ENCODE measurements at regions not wholly inside any gene's neighbourhood (a gene's known extent, or its start where the extent isn't known, plus 50 kb on each side); places are given as distances from the start of the nearest gene placed in this dataset.
A peak's percentile ranks its signal among the peaks of the same experiment; 100 is the strongest.

DNA sequence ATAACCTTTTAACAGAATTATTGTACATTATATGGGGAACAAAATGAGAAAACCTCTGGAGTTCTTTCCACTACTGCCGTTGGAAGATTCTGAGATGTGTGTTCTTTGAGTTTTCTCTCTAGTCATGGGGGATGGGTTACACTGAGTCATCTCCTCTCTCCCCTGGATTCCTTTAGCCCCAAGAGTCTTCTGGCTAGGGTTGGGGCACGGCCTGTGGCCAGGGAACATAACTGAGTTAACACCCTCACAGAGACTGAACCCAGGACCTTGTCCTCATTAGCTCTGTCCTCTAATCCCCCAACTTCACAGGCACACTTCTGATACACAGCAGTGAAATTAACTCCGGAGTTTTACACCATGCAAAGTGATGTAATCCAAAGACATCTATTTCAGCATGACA is 142.3 kb upstream of the F9 start (continued):
- TF ChIP-seq ZNF584 (CRISPR knock-in tag; IDR thresholded peaks at IDR 0.05; ENCODE audit: low read depth): 0 out of 2 replicates have a peak, but pooled peaks have one; percentile 28
- no peak for TF ChIP-seq ZNF766 (CRISPR knock-in tag; conservative IDR thresholded peaks at IDR 0.05)
- TF ChIP-seq SRSF1 (IDR thresholded peaks at IDR 0.05; ENCODE audit: low read depth, low read length): no peak
- TF ChIP-seq TBP (optimal IDR thresholded peaks at IDR 0.05; ENCODE audit: low read depth, low read length): no peak
- TF ChIP-seq JUND (IDR thresholded peaks at IDR 0.05; ENCODE audit: borderline replicate concordance, low read depth, low read length): peak; percentile 54; the same call in 1 of the 2 replicates
- no peak for TF ChIP-seq JUND (tag; IDR thresholded peaks at IDR 0.05; ENCODE audit: borderline replicate concordance, low read depth, low read length)
- no peak for TF ChIP-seq POLR2AphosphoS2 (IDR thresholded peaks at IDR 0.05; ENCODE audit: low read length)
- TF ChIP-seq NFE2 (IDR thresholded peaks at IDR 0.05; ENCODE audit: low read depth): 0 out of 2 replicates have a peak, but pooled peaks have one; percentile 17
- TF ChIP-seq KDM1A (IDR thresholded peaks at IDR 0.05): no peak
- TF ChIP-seq C11orf30 (IDR thresholded peaks at IDR 0.05; ENCODE audit: low read depth): no peak
- TF ChIP-seq ARNT (IDR thresholded peaks at IDR 0.05): no peak
- TF ChIP-seq PTBP1 (IDR thresholded peaks at IDR 0.05; ENCODE audit: low read depth, low read length): no peak
- no peak for TF ChIP-seq ETS2 (tag; IDR thresholded peaks at IDR 0.05; ENCODE audit: borderline replicate concordance, poor library complexity, severe bottlenecking)
- no peak for TF ChIP-seq PHB2 (IDR thresholded peaks at IDR 0.05; ENCODE audit: low read depth)
- no peak for TF ChIP-seq NFIC (IDR thresholded peaks at IDR 0.05)
- no peak for TF ChIP-seq WHSC1 (IDR thresholded peaks at IDR 0.05; ENCODE audit: low read length)
- TF ChIP-seq MTA2 (IDR thresholded peaks at IDR 0.05; ENCODE audit: low read depth): no peak
- TF ChIP-seq, protein P1, sequence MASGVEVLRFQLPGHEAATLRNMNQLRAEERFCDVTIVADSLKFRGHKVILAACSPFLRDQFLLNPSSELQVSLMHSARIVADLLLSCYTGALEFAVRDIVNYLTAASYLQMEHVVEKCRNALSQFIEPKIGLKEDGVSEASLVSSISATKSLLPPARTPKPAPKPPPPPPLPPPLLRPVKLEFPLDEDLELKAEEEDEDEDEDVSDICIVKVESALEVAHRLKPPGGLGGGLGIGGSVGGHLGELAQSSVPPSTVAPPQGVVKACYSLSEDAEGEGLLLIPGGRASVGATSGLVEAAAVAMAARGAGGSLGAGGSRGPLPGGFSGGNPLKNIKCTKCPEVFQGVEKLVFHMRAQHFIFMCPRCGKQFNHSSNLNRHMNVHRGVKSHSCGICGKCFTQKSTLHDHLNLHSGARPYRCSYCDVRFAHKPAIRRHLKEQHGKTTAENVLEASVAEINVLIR (CRISPR knock-in tag; IDR thresholded peaks at IDR 0.05): no peak
- TF ChIP-seq CEBPG (CRISPR knock-in tag; IDR thresholded peaks at IDR 0.05): no peak
- 0 out of 4 replicates have a peak, but pooled peaks of 1 of the 2 experiments have one; percentile 43 for TF ChIP-seq CEBPG (tag; conservative IDR thresholded peaks at IDR 0.05 in 1 of 2, IDR thresholded peaks at IDR 0.05 in 1 of 2)
- TF ChIP-seq ZNF134 (CRISPR knock-in tag; conservative IDR thresholded peaks at IDR 0.05): no peak
- TF ChIP-seq, protein P2, sequence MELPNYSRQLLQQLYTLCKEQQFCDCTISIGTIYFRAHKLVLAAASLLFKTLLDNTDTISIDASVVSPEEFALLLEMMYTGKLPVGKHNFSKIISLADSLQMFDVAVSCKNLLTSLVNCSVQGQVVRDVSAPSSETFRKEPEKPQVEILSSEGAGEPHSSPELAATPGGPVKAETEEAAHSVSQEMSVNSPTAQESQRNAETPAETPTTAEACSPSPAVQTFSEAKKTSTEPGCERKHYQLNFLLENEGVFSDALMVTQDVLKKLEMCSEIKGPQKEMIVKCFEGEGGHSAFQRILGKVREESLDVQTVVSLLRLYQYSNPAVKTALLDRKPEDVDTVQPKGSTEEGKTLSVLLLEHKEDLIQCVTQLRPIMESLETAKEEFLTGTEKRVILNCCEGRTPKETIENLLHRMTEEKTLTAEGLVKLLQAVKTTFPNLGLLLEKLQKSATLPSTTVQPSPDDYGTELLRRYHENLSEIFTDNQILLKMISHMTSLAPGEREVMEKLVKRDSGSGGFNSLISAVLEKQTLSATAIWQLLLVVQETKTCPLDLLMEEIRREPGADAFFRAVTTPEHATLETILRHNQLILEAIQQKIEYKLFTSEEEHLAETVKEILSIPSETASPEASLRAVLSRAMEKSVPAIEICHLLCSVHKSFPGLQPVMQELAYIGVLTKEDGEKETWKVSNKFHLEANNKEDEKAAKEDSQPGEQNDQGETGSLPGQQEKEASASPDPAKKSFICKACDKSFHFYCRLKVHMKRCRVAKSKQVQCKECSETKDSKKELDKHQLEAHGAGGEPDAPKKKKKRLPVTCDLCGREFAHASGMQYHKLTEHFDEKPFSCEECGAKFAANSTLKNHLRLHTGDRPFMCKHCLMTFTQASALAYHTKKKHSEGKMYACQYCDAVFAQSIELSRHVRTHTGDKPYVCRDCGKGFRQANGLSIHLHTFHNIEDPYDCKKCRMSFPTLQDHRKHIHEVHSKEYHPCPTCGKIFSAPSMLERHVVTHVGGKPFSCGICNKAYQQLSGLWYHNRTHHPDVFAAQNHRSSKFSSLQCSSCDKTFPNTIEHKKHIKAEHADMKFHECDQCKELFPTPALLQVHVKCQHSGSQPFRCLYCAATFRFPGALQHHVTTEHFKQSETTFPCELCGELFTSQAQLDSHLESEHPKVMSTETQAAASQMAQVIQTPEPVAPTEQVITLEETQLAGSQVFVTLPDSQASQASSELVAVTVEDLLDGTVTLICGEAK (IDR thresholded peaks at IDR 0.05): no peak
- TF ChIP-seq, protein P2 (CRISPR knock-in tag; IDR thresholded peaks at IDR 0.05): no peak
